MM.1S (cell line): ENCODE measurements at regions not wholly inside any gene's neighbourhood (a gene's known extent, or its start where the extent isn't known, plus 50 kb on each side); places are given as distances from the start of the nearest gene placed in this dataset.

Experiments used
- DNase-seq: peaks from one replicate; pipeline ENCODE4 v3.0.0-alpha.2; 2015
- H2AFZ ChIP-seq: fragments of 300-600 bp; sonication (generic); 2 replicates; pipeline ENCODE4 v1.6.0; 2016; ENCODE audit warnings: antibody characterized with exemption, low read length
- H3F3A ChIP-seq: fragments of 300-600 bp; sonication (generic); 2 replicates; pipeline ENCODE4 v1.6.1; 2016; ENCODE audit warnings: mild to moderate bottlenecking, antibody characterized with exemption, low read length, moderate library complexity, mixed read lengths; ENCODE audit not compliant: insufficient read depth
- H3K27ac ChIP-seq: fragments of 300-600 bp; sonication (generic); 2 replicates; pipeline ENCODE4 v1.5.1; 2016; ENCODE audit warnings: mild to moderate bottlenecking, low read length
- H3K27me3 ChIP-seq: fragments of 300-600 bp; sonication (generic); replicated peaks from 2 replicates; pipeline ENCODE4 v1.6.0; 2016; ENCODE audit warnings: low read length; ENCODE audit not compliant: insufficient read depth
- H3K36me3 ChIP-seq: fragments of 300-600 bp; sonication (generic); replicated peaks from 2 replicates; pipeline ENCODE4 v1.6.1; 2016; ENCODE audit warnings: mild to moderate bottlenecking, low read length, mixed read lengths; ENCODE audit not compliant: insufficient read depth
- H3K4me1 ChIP-seq: fragments of 300-600 bp; sonication (generic); 2 replicates; pipeline ENCODE4 v1.6.1; 2016; ENCODE audit warnings: low read length, mixed read lengths
- H3K4me2 ChIP-seq: fragments of 300-600 bp; sonication (generic); 2 replicates; pipeline ENCODE4 v1.6.0; 2016; ENCODE audit warnings: low read depth, low read length
- H3K4me3 ChIP-seq: fragments of 300-600 bp; sonication (generic); 2 replicates; pipeline ENCODE4 v1.5.1; 2016; ENCODE audit warnings: low read length, mixed read lengths
- H3K79me2 ChIP-seq: fragments of 300-600 bp; sonication (generic); 2 replicates; pipeline ENCODE4 v1.6.1; 2016; ENCODE audit warnings: mixed run types, low read length, mixed read lengths
- H3K9ac ChIP-seq: fragments of 300-600 bp; sonication (generic); 2 replicates; pipeline ENCODE4 v1.6.1; 2016; ENCODE audit warnings: low read length, mixed read lengths
- H3K9me2 ChIP-seq: fragments of 300-600 bp; sonication (generic); replicated peaks from 2 replicates; pipeline ENCODE4 v1.6.1; 2016; ENCODE audit warnings: mild to moderate bottlenecking, low read length, mixed read lengths; ENCODE audit not compliant: insufficient read depth
- H3K9me3 ChIP-seq: fragments of 300-600 bp; sonication (generic); replicated peaks from 2 replicates; pipeline ENCODE4 v1.6.1; 2016; ENCODE audit warnings: mild to moderate bottlenecking, low read length, mixed read lengths; ENCODE audit not compliant: insufficient read depth
- H4K20me1 ChIP-seq: fragments of 300-600 bp; sonication (generic); 2 replicates; pipeline ENCODE4 v1.6.1; 2016; ENCODE audit warnings: mild to moderate bottlenecking, low read length, moderate library complexity, mixed read lengths; ENCODE audit not compliant: insufficient read depth
- CTCF ChIP-seq: fragments of 300-600 bp; sonication (generic); IDR thresholded peaks from 2 replicates; pipeline ENCODE4 v1.5.1; 2016; ENCODE audit warnings: antibody characterized with exemption, low read length, mixed read lengths
- EZH2 ChIP-seq: fragments of 300-600 bp; sonication (generic); optimal IDR thresholded peaks from 2 replicates; pipeline ENCODE3; 2017; ENCODE audit warnings: low read depth, mild to moderate bottlenecking, antibody characterized with exemption, low read length, mixed read lengths
- EZH2phosphoT487 ChIP-seq: fragments of 300-600 bp; sonication (generic); IDR thresholded peaks from 2 replicates; pipeline ENCODE4 v1.6.1; 2018; ENCODE audit warnings: antibody characterized with exemption, low read length

- no peaks in the 10 kb centered on the region for H3K9me2 ChIP-seq
- TF ChIP-seq CTCF = peak; percentile 8; the same call in 1 of the 2 replicates
- no peak for TF ChIP-seq EZH2
- DNase-seq = peak; percentile 6
- no peak overlapping the region for H3K4me3 ChIP-seq
- H4K20me1 ChIP-seq = no peaks in the 10 kb centered on the region
- no peak overlapping the region for H2AFZ ChIP-seq
- H3K9me3 ChIP-seq = no peaks in the 10 kb centered on the region
- H3K27ac ChIP-seq = no peak overlapping the region
- H3K4me2 ChIP-seq = no peak overlapping the region
- H3K79me2 ChIP-seq = no peaks in the 10 kb centered on the region
- H3K36me3 ChIP-seq = no peaks in the 10 kb centered on the region
- no peaks in the 10 kb centered on the region for H3K4me1 ChIP-seq
- no peaks in the 10 kb centered on the region for H3F3A ChIP-seq
- no peaks in the 10 kb centered on the region for H3K27me3 ChIP-seq
- no peak overlapping the region for H3K9ac ChIP-seq
Observed at GRCh38 chr12:125734137-125734536, 668.9 kb downstream of the AACS start.

- TF ChIP-seq CTCF (no peak), EZH2phosphoT487 (no peak), EZH2 (no peak)
- no peaks in the 10 kb centered on the region for H4K20me1 ChIP-seq
- H3K27me3 ChIP-seq = no peaks in the 10 kb centered on the region
- no peaks in the 10 kb centered on the region for H3K36me3 ChIP-seq
- H3K79me2 ChIP-seq = no peaks in the 10 kb centered on the region
- no peak overlapping the region for H2AFZ ChIP-seq
- DNase-seq = no peak
- H3K9me2 ChIP-seq = no peaks in the 10 kb centered on the region
- H3K4me1 ChIP-seq = no peaks in the 10 kb centered on the region
- H3K9me3 ChIP-seq = no peaks in the 10 kb centered on the region
- no peak overlapping the region for H3K9ac ChIP-seq
- H3K4me2 ChIP-seq = no peak overlapping the region
- H3F3A ChIP-seq = no peaks in the 10 kb centered on the region
- no peak overlapping the region for H3K4me3 ChIP-seq
- no peak overlapping the region for H3K27ac ChIP-seq
Observed at GRCh38 chr12:125738211-125738610, 673.0 kb downstream of the AACS start.

GRCh38 chr12:125742413-125742812 is 677.2 kb downstream of the AACS start:
- H3K36me3 ChIP-seq = no peaks in the 10 kb centered on the region
- H3K4me2 ChIP-seq = no peak overlapping the region
- H3K27me3 ChIP-seq = no peaks in the 10 kb centered on the region
- no peaks in the 10 kb centered on the region for H3K79me2 ChIP-seq
- H3K27ac ChIP-seq = no peak overlapping the region
- H3K9me2 ChIP-seq = no peaks in the 10 kb centered on the region
- H3K9ac ChIP-seq = no peak overlapping the region
- H3K4me1 ChIP-seq = no peaks in the 10 kb centered on the region
- no peak overlapping the region for H2AFZ ChIP-seq
- H3K4me3 ChIP-seq = no peak overlapping the region
- no peaks in the 10 kb centered on the region for H4K20me1 ChIP-seq
- no peaks in the 10 kb centered on the region for H3K9me3 ChIP-seq
- no peak for TF ChIP-seq EZH2phosphoT487
- TF ChIP-seq CTCF = no peak
- no peak for TF ChIP-seq EZH2
- H3F3A ChIP-seq = no peaks in the 10 kb centered on the region
- no peak for DNase-seq
